PFSK-1 (cell line): ENCODE measurements at regions not wholly inside any gene's neighbourhood (a gene's known extent, or its start where the extent isn't known, plus 50 kb on each side); places are given as distances from the start of the nearest gene placed in this dataset.

Experiments
- FOXP2 ChIP-seq: optimal IDR thresholded peaks from 2 replicates; pipeline ENCODE3; 2011; ENCODE audit warnings: borderline replicate concordance, control low read depth, inconsistent platforms; ENCODE audit not compliant: insufficient read depth; ENCODE audit errors: extremely low read length, extremely low read depth
- POLR2AphosphoS5 ChIP-seq: IDR thresholded peaks from 2 replicates; pipeline ENCODE4 v1.6.1; 2012; ENCODE audit warnings: low read depth, mild to moderate bottlenecking, control low read depth, low read length, moderate library complexity
- SIN3A ChIP-seq: IDR thresholded peaks from 2 replicates; pipeline ENCODE4 v1.6.1; 2012; ENCODE audit warnings: mild to moderate bottlenecking, low read length, moderate library complexity, borderline replicate concordance; ENCODE audit not compliant: insufficient read depth
- TAF1 ChIP-seq: IDR thresholded peaks from 2 replicates; pipeline ENCODE4 v1.6.1; 2012; ENCODE audit warnings: low read length, control low read depth, borderline replicate concordance; ENCODE audit not compliant: insufficient read depth
- TF ChIP-seq, protein P1 (sequence below), 2 experiments: IDR thresholded peaks; 2 replicates each; pipeline versions ENCODE4 v1.6.1 to v1.8.0; 2011 to 2012; ENCODE audit warnings: low read depth in 2 of 2, low read length in 2 of 2, control low read depth in 1 of 2, inconsistent platforms in 1 of 2, mild to moderate bottlenecking in 1 of 2, moderate library complexity in 1 of 2; ENCODE audit not compliant: insufficient read depth in 1 of 2

DNA sequence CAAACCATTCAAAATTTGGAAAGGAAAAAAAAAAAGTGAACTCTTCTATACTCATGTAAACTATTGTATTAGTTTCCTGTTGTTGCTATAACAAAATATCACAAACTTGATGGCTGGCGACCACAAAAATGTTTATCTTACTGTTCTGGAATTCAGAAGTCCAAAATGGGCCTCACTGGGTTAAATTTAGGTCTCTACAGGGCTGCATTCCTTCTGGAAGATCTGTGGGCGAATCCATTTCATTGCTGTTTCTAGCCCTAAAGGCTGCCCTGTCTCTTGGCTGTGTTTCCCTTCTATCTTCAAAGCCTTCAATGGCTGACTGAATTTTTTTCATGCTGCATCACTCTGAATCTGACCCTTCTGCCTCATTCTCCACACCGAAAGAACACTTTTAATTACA is 105.1 kb upstream of the NAV3 start:
- TF ChIP-seq SIN3A, result no peak
- TF ChIP-seq, protein P1, sequence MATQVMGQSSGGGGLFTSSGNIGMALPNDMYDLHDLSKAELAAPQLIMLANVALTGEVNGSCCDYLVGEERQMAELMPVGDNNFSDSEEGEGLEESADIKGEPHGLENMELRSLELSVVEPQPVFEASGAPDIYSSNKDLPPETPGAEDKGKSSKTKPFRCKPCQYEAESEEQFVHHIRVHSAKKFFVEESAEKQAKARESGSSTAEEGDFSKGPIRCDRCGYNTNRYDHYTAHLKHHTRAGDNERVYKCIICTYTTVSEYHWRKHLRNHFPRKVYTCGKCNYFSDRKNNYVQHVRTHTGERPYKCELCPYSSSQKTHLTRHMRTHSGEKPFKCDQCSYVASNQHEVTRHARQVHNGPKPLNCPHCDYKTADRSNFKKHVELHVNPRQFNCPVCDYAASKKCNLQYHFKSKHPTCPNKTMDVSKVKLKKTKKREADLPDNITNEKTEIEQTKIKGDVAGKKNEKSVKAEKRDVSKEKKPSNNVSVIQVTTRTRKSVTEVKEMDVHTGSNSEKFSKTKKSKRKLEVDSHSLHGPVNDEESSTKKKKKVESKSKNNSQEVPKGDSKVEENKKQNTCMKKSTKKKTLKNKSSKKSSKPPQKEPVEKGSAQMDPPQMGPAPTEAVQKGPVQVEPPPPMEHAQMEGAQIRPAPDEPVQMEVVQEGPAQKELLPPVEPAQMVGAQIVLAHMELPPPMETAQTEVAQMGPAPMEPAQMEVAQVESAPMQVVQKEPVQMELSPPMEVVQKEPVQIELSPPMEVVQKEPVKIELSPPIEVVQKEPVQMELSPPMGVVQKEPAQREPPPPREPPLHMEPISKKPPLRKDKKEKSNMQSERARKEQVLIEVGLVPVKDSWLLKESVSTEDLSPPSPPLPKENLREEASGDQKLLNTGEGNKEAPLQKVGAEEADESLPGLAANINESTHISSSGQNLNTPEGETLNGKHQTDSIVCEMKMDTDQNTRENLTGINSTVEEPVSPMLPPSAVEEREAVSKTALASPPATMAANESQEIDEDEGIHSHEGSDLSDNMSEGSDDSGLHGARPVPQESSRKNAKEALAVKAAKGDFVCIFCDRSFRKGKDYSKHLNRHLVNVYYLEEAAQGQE (IDR thresholded peaks at IDR 0.05; ENCODE audit: insufficient read depth in 1 of 2, low read depth in 2 of 2, low read length in 2 of 2), result no peak
- TF ChIP-seq TAF1, result no peak
- TF ChIP-seq POLR2AphosphoS5, result no peak
- TF ChIP-seq FOXP2, result no peak

DNA sequence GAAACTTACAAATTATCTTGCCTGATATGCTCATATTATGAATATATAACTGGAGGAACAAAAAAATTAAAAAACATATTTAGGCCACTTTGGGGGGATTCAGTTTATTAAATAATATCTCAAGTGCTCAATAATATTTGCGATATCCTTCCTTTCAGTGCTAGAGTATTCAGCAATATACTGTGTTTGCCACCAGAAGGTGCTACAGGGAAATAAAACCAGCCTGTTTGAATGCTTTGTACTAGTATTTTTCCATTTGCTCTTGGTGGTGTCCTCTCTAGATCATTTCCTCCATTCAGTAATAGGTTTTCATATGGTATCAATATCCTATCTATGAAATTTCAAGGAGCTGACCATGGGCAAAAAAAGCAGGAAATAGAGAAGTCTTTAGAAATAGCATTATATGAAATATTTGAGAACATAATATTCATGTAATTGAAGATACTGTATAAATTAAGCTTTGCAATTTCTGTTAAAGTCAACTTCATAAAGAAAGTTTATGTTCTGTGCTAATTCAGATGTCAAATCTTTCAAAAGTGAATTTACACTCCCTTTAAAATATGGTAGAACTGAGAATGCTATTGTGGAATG is 106.2 kb upstream of the NAV3 start:
- no peak for TF ChIP-seq SIN3A
- TF ChIP-seq FOXP2, result no peak

- TF ChIP-seq TAF1 (no peak), POLR2AphosphoS5 (no peak), FOXP2 (no peak), SIN3A (no peak)
- TF ChIP-seq, protein P1 (IDR thresholded peaks at IDR 0.05; ENCODE audit: insufficient read depth in 1 of 2, low read depth in 2 of 2, low read length in 2 of 2), result no peak
Measured at GRCh38 chr12:77723308-77723707, 107.4 kb upstream of the NAV3 start.

GRCh38 chr12:77722536-77722935 is 108.2 kb upstream of the NAV3 start:
- TF ChIP-seq POLR2AphosphoS5 (no peak), SIN3A (no peak), FOXP2 (no peak), TAF1 (no peak)
- TF ChIP-seq, protein P1 (IDR thresholded peaks at IDR 0.05; ENCODE audit: insufficient read depth in 1 of 2, low read depth in 2 of 2, low read length in 2 of 2), result no peak

- TF ChIP-seq POLR2AphosphoS5 (no peak), TAF1 (no peak), SIN3A (no peak), FOXP2 (no peak)
- TF ChIP-seq, protein P1 (IDR thresholded peaks at IDR 0.05; ENCODE audit: insufficient read depth in 1 of 2, low read depth in 2 of 2, low read length in 2 of 2), result no peak
Measured at GRCh38 chr12:77720258-77720657, 110.4 kb upstream of the NAV3 start.
